GM12878 (cell line): ENCODE measurements at regions not wholly inside any gene's neighbourhood (a gene's known extent, or its start where the extent isn't known, plus 50 kb on each side); places are given as distances from the start of the nearest gene placed in this dataset.

ENCODE experiments used
- ATAC-seq: fragments of 200-7000 bp; cut with Tn5 transposase; 3 replicates; pipeline ENCODE4 v1.9.1; 2020; ENCODE audit warnings: mild to moderate bottlenecking, moderate library complexity
- BruUV-seq: library from RNA; stranded (reverse); fragments of 400-500 nt; replicated peaks from 2 replicates; lab custom pipeline; 2021; lab: Mats Ljungman, UMichigan
- CTCF ChIA-PET: fragments of 300-600 bp; sonication (Branson Sonifier 250); formaldehyde crosslinking; extraction: SDS; loops from one replicate; lab custom pipeline; 2021; ENCODE audit warnings: inconsistent platforms; lab: Yijun Ruan, JAX
- POLR2A ChIA-PET: fragments of 350-600 bp; formaldehyde crosslinking; extraction: SDS; loops from one replicate; lab custom pipeline; 2021; ENCODE audit warnings: inconsistent platforms; lab: Charles Lee
- RAD21 ChIA-PET: fragments of 300-600 bp; sonication (Branson Sonifier 250); formaldehyde crosslinking; loops from one replicate; lab custom pipeline; 2023; ENCODE audit warnings: antibody characterized with exemption; ENCODE audit not compliant: unreplicated experiment; lab: Charles Lee
- SMC1A ChIA-PET: fragments of 300-600 bp; sonication (Branson Sonifier 250); formaldehyde crosslinking; loops from one replicate; lab custom pipeline; 2023; ENCODE audit not compliant: unreplicated experiment, uncharacterized antibody; lab: Charles Lee
- DNase-seq: peaks from one replicate; pipeline ENCODE4 v3.0.0-alpha.2; 2011; ENCODE audit warnings: low read depth, low spot score
- FAIRE-seq: peaks from 3 replicates; lab custom pipeline; 2011; peaks lifted over from hg19 to GRCh38; lab: Jason Lieb, UNC
- H2AFZ ChIP-seq: 2 replicates; pipeline ENCODE4 v1.6.0; 2011; ENCODE audit warnings: low read depth, low read length, control low read depth; ENCODE audit not compliant: control insufficient read depth
- H3K27ac ChIP-seq: 2 replicates; pipeline ENCODE4 v1.5.1; 2011; ENCODE audit warnings: control low read depth; ENCODE audit not compliant: control insufficient read depth, insufficient read depth
- H3K27me3 ChIP-seq, 2 experiments: replicated peaks in 1 of 2; 2 replicates each; pipeline versions ENCODE4 v1.6.0 to v1.6.1; 2011; ENCODE audit warnings: low read length in 1 of 2; ENCODE audit not compliant: control insufficient read depth in 2 of 2, insufficient read depth in 2 of 2
- H3K36me3 ChIP-seq, 2 experiments: 2 replicates each; pipeline ENCODE4 v1.5.1; 2011; ENCODE audit warnings: low read length in 1 of 2; ENCODE audit not compliant: control insufficient read depth in 2 of 2, insufficient read depth in 2 of 2
- H3K4me1 ChIP-seq: 2 replicates; pipeline ENCODE4 v1.6.1; 2011; ENCODE audit warnings: mild to moderate bottlenecking, low read length, moderate library complexity, mixed read lengths; ENCODE audit not compliant: control insufficient read depth, insufficient read depth
- H3K4me2 ChIP-seq: 2 replicates; pipeline ENCODE4 v1.6.0; 2011; ENCODE audit warnings: control low read depth; ENCODE audit not compliant: control insufficient read depth, insufficient read depth
- H3K4me3 ChIP-seq: fragments of 200-600 bp; sonication (generic); 2 replicates; pipeline ENCODE4 v1.5.1; 2016
- H3K79me2 ChIP-seq: 2 replicates; pipeline ENCODE4 v1.6.0; 2011; ENCODE audit warnings: low read length; ENCODE audit not compliant: control insufficient read depth, insufficient read depth
- H3K9ac ChIP-seq: 2 replicates; pipeline ENCODE4 v1.8.0; 2011; ENCODE audit warnings: low read length, control low read depth, mixed read lengths; ENCODE audit not compliant: control insufficient read depth, insufficient read depth
- H3K9me3 ChIP-seq: replicated peaks from 3 replicates; pipeline ENCODE4 v1.5.1; 2011; ENCODE audit warnings: mild to moderate bottlenecking, low read length; ENCODE audit not compliant: control insufficient read depth, insufficient read depth
- H4K20me1 ChIP-seq: 2 replicates; pipeline ENCODE4 v1.6.0; 2011; ENCODE audit not compliant: control insufficient read depth, insufficient read depth
- ASH2L ChIP-seq: fragments of 300-600, 200-600 bp; sonication (generic); IDR thresholded peaks from 2 replicates; pipeline ENCODE4 v1.6.1; 2017; ENCODE audit warnings: low read depth, mild to moderate bottlenecking, borderline replicate concordance
- POU2F2 ChIP-seq: IDR thresholded peaks from 3 replicates; pipeline ENCODE4 v1.6.1; 2011; ENCODE audit warnings: low read depth, mild to moderate bottlenecking, low read length, borderline replicate concordance
- SUPT20H ChIP-seq: IDR thresholded peaks from 2 replicates; pipeline ENCODE4 v1.6.1; 2011; ENCODE audit warnings: low read depth, mild to moderate bottlenecking, low read length, moderate library complexity, borderline replicate concordance; ENCODE audit not compliant: control insufficient read depth
- YY1 ChIP-seq: IDR thresholded peaks from 2 replicates; pipeline ENCODE4 v1.6.1; 2011; ENCODE audit warnings: low read depth, mild to moderate bottlenecking, low read length
- WGBS: methylation state at CpG from one replicate; pipeline ENCODE4 v1.1.6; 2016; ENCODE audit warnings: low lambda C conversion rate; ENCODE audit not compliant: insufficient replicate concordance, insufficient coverage; ENCODE audit errors: missing lambda C conversion rate; 5-methylcytosine and 5-hydroxymethylcytosine counted together
- in situ Hi-C: fragments of 300-500 bp; cut with MboI; formaldehyde crosslinking; loops from 9 replicates; pipeline ENCODE4 v1.14.3; 2018; ENCODE audit warnings: mixed read lengths
- intact Hi-C: fragments of 100-400 bp; cut with micrococcal nuclease; formaldehyde crosslinking; loops from one replicate; pipeline ENCODE4 v1.14.2; 2022; ENCODE audit not compliant: unreplicated experiment
- TF ChIP-seq, protein P1 (sequence below): fragments of 450-650 bp; formaldehyde crosslinking; IDR thresholded peaks from 2 replicates; pipeline ENCODE4 v1.4.0; 2022; ENCODE audit warnings: mild to moderate bottlenecking, moderate library complexity

DNA sequence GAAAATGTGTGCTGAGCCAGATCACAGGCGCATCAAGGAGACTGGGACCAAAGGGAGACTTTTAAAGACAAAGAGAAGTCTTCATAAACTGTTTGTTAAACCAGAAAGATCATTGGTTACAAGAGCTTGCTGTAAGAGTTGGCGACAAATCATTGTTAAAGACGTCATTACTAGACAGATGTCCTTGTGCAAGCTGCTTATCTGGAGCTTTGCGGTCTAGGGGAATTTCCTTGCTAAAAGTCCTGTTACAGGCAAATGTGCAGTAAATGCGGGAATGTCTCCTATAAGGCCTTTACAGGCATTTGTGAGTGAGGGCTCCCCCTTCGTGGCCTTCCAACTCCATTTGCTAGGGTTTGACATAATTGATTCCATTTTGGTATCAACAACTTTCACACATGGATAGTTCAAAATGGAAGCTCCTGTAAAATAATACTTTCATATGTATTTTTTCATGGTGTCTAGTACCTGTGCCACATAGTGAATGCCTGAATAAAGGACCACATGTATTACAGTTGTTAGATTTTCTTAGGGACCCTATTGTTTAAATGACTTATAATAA, 362.4 kb downstream of the UTRN start:
- Histone ChIP-seq H3K9ac (no peak overlapping the region), H3K4me3 (no peak overlapping the region), H3K4me2 (no peak overlapping the region), H3K36me3 (no peaks in the 10 kb centered on the region), H3K4me1 (no peaks in the 10 kb centered on the region), H3K9me3 (no peaks in the 10 kb centered on the region; the same call in 2 of the 3 replicates), H4K20me1 (no peaks in the 10 kb centered on the region), H2AFZ (no peak overlapping the region), H3K79me2 (no peaks in the 10 kb centered on the region), H3K27ac (no peak overlapping the region), H3K27me3 (no peaks in the 10 kb centered on the region)
- FAIRE-seq (no peak), ATAC-seq (no peak), DNase-seq (no peak)
- POLR2A ChIA-PET, result no interaction called here
- intact Hi-C loops (no loop called here), in situ Hi-C loops (no loop called here)
- RAD21 ChIA-PET, result interaction anchor here (0.9 to 3.4 kb wide), 2 partner anchors 48 to 130 kb away, joined by 3 to 27 read pairs; no protein-coding TSS in a partner anchor
- TF ChIP-seq YY1 (no peak), SUPT20H (no peak), POU2F2 (no peak), ASH2L (no peak)
- TF ChIP-seq, protein P1, sequence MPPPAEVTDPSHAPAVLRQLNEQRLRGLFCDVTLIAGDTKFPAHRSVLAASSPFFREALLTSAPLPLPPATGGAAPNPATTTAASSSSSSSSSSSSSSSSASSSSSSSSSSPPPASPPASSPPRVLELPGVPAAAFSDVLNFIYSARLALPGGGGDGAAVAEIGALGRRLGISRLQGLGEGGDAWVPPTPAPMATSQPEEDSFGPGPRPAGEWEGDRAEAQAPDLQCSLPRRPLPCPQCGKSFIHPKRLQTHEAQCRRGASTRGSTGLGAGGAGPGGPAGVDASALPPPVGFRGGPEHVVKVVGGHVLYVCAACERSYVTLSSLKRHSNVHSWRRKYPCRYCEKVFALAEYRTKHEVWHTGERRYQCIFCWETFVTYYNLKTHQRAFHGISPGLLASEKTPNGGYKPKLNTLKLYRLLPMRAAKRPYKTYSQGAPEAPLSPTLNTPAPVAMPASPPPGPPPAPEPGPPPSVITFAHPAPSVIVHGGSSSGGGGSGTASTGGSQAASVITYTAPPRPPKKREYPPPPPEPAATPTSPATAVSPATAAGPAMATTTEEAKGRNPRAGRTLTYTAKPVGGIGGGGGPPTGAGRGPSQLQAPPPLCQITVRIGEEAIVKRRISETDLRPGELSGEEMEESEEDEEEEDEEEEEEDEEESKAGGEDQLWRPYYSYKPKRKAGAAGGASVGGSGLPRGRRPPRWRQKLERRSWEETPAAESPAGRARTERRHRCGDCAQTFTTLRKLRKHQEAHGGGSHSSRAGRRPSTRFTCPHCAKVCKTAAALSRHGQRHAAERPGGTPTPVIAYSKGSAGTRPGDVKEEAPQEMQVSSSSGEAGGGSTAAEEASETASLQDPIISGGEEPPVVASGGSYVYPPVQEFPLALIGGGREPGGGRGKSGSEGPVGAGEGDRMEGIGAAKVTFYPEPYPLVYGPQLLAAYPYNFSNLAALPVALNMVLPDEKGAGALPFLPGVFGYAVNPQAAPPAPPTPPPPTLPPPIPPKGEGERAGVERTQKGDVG (CRISPR knock-in tag), result no peak
- 94% methylated on average over 6 of the region's 6 CpGs for WGBS
- SMC1A ChIA-PET, result interaction anchor here (0.5 to 4.5 kb wide), 7 partner anchors 12 to 544 kb away, joined by 3 to 28 read pairs (median 3); no protein-coding TSS in a partner anchor
- CTCF ChIA-PET, result interaction anchor here (0.9 to 4.7 kb wide), 8 partner anchors 9 to 285 kb away, joined by 3 to 48 read pairs (median 6); no protein-coding TSS in a partner anchor
- no TSS peak for BruUV-seq
